Body of pancreas (tissue), 4 donors: ENCODE measurements at regions not wholly inside any gene's neighbourhood (a gene's known extent, or its start where the extent isn't known, plus 50 kb on each side); places are given as distances from the start of the nearest gene placed in this dataset.

Source experiments
- ATAC-seq: fragments of 150-250 bp; one replicate; pipeline ENCODE4 v1.9.1; 2016
- DNase-seq, 4 donors: peaks; one replicate each; pipeline ENCODE4 v3.0.0-alpha.2; 2019
- H3K27ac ChIP-seq, 4 donors: fragments of 200-600 bp; sonication (generic); 1 replicate in 3 of 4; 2 replicates in 1 of 4; pipeline versions ENCODE4 v1.5.1 to v1.6.1; 2016 to 2019; ENCODE audit warnings: mild to moderate bottlenecking in 1 of 4, mixed read lengths in 1 of 4, moderate library complexity in 1 of 4
- H3K27me3 ChIP-seq, 2 donors: fragments of 200-600 bp; sonication (generic); one replicate each; pipeline ENCODE4 v1.6.0; 2016; ENCODE audit warnings: mild to moderate bottlenecking in 1 of 2
- H3K36me3 ChIP-seq, 2 donors: fragments of 200-600 bp; sonication (generic); replicated peaks in 1 of 2; 2 replicates each; pipeline ENCODE4 v1.5.1; 2016; ENCODE audit warnings: low read depth in 2 of 2; ENCODE audit not compliant: insufficient read depth in 1 of 2
- H3K4me1 ChIP-seq: fragments of 200-600 bp; sonication (generic); one replicate; pipeline ENCODE4 v1.6.0; 2016
- H3K4me3 ChIP-seq, 2 donors: fragments of 200-600 bp; sonication (generic); 1 replicate in 1 of 2; 2 replicates in 1 of 2; pipeline ENCODE4 v1.5.1; 2016 to 2019
- H3K9me3 ChIP-seq, 3 donors: fragments of 200-600 bp; sonication (generic); 1 replicate in 2 of 3; 2 replicates in 1 of 3; pipeline ENCODE4 v1.5.1; 2016
- CTCF ChIP-seq, 7 experiments: fragments of 450-650 bp in 4 of 7; fragments of 200-600 bp in 3 of 7; sonication (generic) in 3 of 7; IDR thresholded peaks; one replicate each; pipeline ENCODE4 v1.5.1; 2016 to 2019; ENCODE audit warnings: antibody characterized with exemption in 7 of 7
- POLR2A ChIP-seq, 3 donors: fragments of 450-650 bp; IDR thresholded peaks; one replicate each; pipeline ENCODE4 v1.6.1; 2016; ENCODE audit warnings: antibody characterized with exemption in 3 of 3, mild to moderate bottlenecking in 2 of 3
- WGBS, 2 donors: methylation state at CpG; one replicate each; pipeline ENCODE4 v1.1.5; 2017; 5-methylcytosine and 5-hydroxymethylcytosine counted together
- intact Hi-C: fragments of 100-400 bp; cut with DNase I; formaldehyde crosslinking; loops from one replicate; pipeline ENCODE4 v1.15.1; 2023

GRCh38 chr10:56593120-56593519 lies 232.1 kb upstream of the ZWINT start:
- no peaks in the 10 kb centered on the region for H3K4me1 ChIP-seq
- no peaks in the 10 kb centered on the region for H3K36me3 ChIP-seq
- intact Hi-C loops, result no loop called here
- H3K4me3 ChIP-seq, result no peak overlapping the region
- H3K27ac ChIP-seq, result no peak overlapping the region
- no peak for ATAC-seq
- H3K9me3 ChIP-seq, result no peaks in the 10 kb centered on the region
- WGBS, 2 donors, result 44 to 52% methylated on average over 1 of the region's 1 CpG
- no peaks in the 10 kb centered on the region for H3K27me3 ChIP-seq
- no peak for TF ChIP-seq POLR2A (IDR thresholded peaks at IDR 0.05)
- TF ChIP-seq CTCF (IDR thresholded peaks at IDR 0.05), result no peak
- no peak for DNase-seq

GRCh38 chr10:56586461-56586891 lies 225.4 kb upstream of the ZWINT start:
- no peak for DNase-seq

GRCh38 chr10:56585447-56586171 lies 224.6 kb upstream of the ZWINT start:
- no peak overlapping the region for H3K27ac ChIP-seq
- no peak overlapping the region for H3K4me3 ChIP-seq
- H3K4me1 ChIP-seq, result no peaks in the 10 kb centered on the region
- intact Hi-C loops, result no loop called here
- no peaks in the 10 kb centered on the region for H3K9me3 ChIP-seq
- no peak for TF ChIP-seq CTCF (IDR thresholded peaks at IDR 0.05)
- TF ChIP-seq POLR2A (IDR thresholded peaks at IDR 0.05), result no peak
- no peak for ATAC-seq
- no peaks in the 10 kb centered on the region for H3K36me3 ChIP-seq
- WGBS, 2 donors, result 55 to 66% methylated on average over 4 of the region's 4 CpGs
- no peaks in the 10 kb centered on the region for H3K27me3 ChIP-seq
- no peak for DNase-seq

More at GRCh38 chr10:56586461-56586891, 225.4 kb upstream of the ZWINT start:
- H3K9me3 ChIP-seq, result no peaks in the 10 kb centered on the region
- no peaks in the 10 kb centered on the region for H3K36me3 ChIP-seq
- TF ChIP-seq CTCF (IDR thresholded peaks at IDR 0.05) (no peak), POLR2A (IDR thresholded peaks at IDR 0.05) (no peak)
- intact Hi-C loops, result no loop called here
- no peaks in the 10 kb centered on the region for H3K27me3 ChIP-seq
- ATAC-seq, result no peak
- H3K4me1 ChIP-seq, result no peaks in the 10 kb centered on the region
- H3K4me3 ChIP-seq, result no peak overlapping the region
- H3K27ac ChIP-seq, result no peak overlapping the region
- WGBS, 2 donors, result 61 to 70% methylated on average over 12 of the region's 12 CpGs

GRCh38 chr10:56583316-56583715 lies 222.3 kb upstream of the ZWINT start:
- TF ChIP-seq CTCF (IDR thresholded peaks at IDR 0.05) (no peak), POLR2A (IDR thresholded peaks at IDR 0.05) (no peak)

GRCh38 chr10:56567580-56567979 lies 206.5 kb upstream of the ZWINT start:
- no peak for DNase-seq
- H3K4me3 ChIP-seq, result no peak overlapping the region
- H3K36me3 ChIP-seq, result no peaks in the 10 kb centered on the region
- H3K4me1 ChIP-seq, result no peaks in the 10 kb centered on the region
- 59 to 79% methylated on average over 1 of the region's 1 CpG for WGBS, 2 donors
- intact Hi-C loops, result no loop called here
- no peak overlapping the region for H3K27ac ChIP-seq
- no peak for ATAC-seq
- TF ChIP-seq CTCF (IDR thresholded peaks at IDR 0.05) (no peak), POLR2A (IDR thresholded peaks at IDR 0.05) (no peak)
- no peaks in the 10 kb centered on the region for H3K27me3 ChIP-seq
- no peaks in the 10 kb centered on the region for H3K9me3 ChIP-seq

More at GRCh38 chr10:56583316-56583715, 222.3 kb upstream of the ZWINT start:
- no peak overlapping the region for H3K4me3 ChIP-seq
- intact Hi-C loops, result no loop called here
- no peaks in the 10 kb centered on the region for H3K4me1 ChIP-seq
- no peaks in the 10 kb centered on the region for H3K9me3 ChIP-seq
- no peaks in the 10 kb centered on the region for H3K27me3 ChIP-seq
- ATAC-seq, result no peak
- 65 to 75% methylated on average over 1 of the region's 1 CpG for WGBS, 2 donors
- no peak for DNase-seq
- no peak overlapping the region for H3K27ac ChIP-seq
- no peaks in the 10 kb centered on the region for H3K36me3 ChIP-seq
